Upper lobe of left lung (tissue), 6 donors: ENCODE measurements at regions not wholly inside any gene's neighbourhood (a gene's known extent, or its start where the extent isn't known, plus 50 kb on each side); places are given as distances from the start of the nearest gene placed in this dataset.
A peak's percentile ranks its signal among the peaks of the same experiment; 100 is the strongest.

ENCODE experiments used
- ATAC-seq, 2 donors: fragments of 200-7000 bp; cut with Tn5 transposase; one replicate each; pipeline ENCODE4 v1.9.1; 2022; ENCODE audit warnings: mild to moderate bottlenecking in 2 of 2, moderate library complexity in 2 of 2; ENCODE audit not compliant: low FRiP score in 2 of 2
- DNase-seq, 2 donors: peaks; one replicate each; pipeline ENCODE4 v3.0.0-alpha.2; 2019 to 2020
- H3K27ac ChIP-seq, 4 donors: fragments of 200-600 bp; sonication (generic); one replicate each; pipeline ENCODE4 v1.5.1; 2016 to 2019
- H3K27me3 ChIP-seq, 4 donors: fragments of 200-600 bp; sonication (generic); one replicate each; pipeline ENCODE4 v1.5.1; 2017 to 2019
- H3K36me3 ChIP-seq, 4 donors: fragments of 200-600 bp; sonication (generic); one replicate each; pipeline ENCODE4 v1.5.1; 2016 to 2019
- H3K4me1 ChIP-seq, 4 donors: fragments of 200-600 bp; sonication (generic); one replicate each; pipeline ENCODE4 v1.5.1; 2018 to 2019
- H3K4me3 ChIP-seq, 4 donors: fragments of 200-600 bp; sonication (generic); one replicate each; pipeline ENCODE4 v1.5.1; 2017 to 2019; ENCODE audit warnings: mild to moderate bottlenecking in 2 of 4, moderate library complexity in 1 of 4
- H3K9me3 ChIP-seq, 4 donors: fragments of 200-600 bp; sonication (generic); one replicate each; pipeline ENCODE4 v1.5.1; 2018 to 2019
- EP300 ChIP-seq, 4 donors: sonication (generic); formaldehyde crosslinking; IDR thresholded peaks; one replicate each; pipeline ENCODE4 v1.5.1; 2017; ENCODE audit warnings: antibody characterized with exemption in 4 of 4, control low read depth in 2 of 4
- POLR2A ChIP-seq, 4 donors: fragments of 450-650 bp; IDR thresholded peaks; one replicate each; pipeline ENCODE4 v1.5.1; 2016 to 2017; ENCODE audit warnings: antibody characterized with exemption in 4 of 4, mild to moderate bottlenecking in 2 of 4
- POLR2AphosphoS5 ChIP-seq, 2 donors: sonication (generic); formaldehyde crosslinking; IDR thresholded peaks; one replicate each; pipeline ENCODE4 v1.5.1; 2017; ENCODE audit warnings: antibody characterized with exemption in 2 of 2
- WGBS, 2 donors: methylation state at CpG; one replicate each; pipeline ENCODE4 v1.1.5; 2017 to 2018; 5-methylcytosine and 5-hydroxymethylcytosine counted together
- TF ChIP-seq, protein P1 (sequence below), 6 experiments: fragments of 450-650 bp in 4 of 6; fragments of 200-600 bp in 2 of 6; sonication (generic) in 2 of 6; IDR thresholded peaks; one replicate each; pipeline ENCODE4 v1.5.1; 2016 to 2019; ENCODE audit warnings: antibody characterized with exemption in 6 of 6
- donor health status: DM: no; HTN: no; CAD: no; lungs with moderate emphysema.
- donor health status: DM: no; HTN: yes; CAD: no; lungs with severe emphysema.

DNA sequence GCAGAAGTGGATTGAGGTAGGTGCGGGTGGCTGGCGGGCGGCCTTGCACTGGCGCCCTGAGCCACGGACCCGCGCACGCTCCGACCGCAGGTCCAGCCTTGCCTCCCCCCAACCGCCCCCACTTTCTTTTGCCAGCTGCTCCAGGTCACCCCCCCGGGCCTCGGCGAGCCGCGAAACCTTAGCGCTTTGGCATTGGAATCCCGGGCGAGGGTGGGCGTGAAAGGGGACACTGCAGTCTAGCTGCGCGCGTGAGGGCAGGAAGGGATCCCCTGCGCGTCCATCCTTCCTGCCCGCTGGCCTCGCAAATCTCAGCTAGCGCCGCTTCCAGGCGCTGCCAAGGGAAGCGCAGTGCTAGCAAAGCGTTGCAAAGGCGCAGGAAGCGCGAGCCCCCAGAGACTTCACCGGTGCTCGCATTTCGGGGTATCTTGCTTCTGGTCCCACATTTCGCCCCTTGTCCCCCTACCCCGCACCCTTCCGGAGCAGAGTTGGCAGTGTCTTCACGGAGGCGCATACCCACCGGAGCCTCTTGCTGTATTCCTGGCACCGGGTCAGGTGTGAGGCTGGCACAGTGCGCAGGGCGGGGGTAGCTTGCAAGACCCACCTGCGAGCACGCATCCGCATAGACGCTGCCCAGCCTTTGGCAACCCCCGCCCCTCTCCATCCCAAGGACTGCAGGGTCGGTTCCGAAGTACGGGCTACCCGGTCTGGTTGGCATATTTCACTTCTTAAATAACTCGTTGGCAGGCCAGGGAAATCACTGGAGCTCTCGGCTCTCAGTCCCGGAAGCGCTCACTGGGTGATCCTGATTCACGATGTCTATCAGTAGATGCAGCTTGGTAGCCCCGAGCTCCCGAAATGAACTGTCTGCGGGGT lies 104.4 kb downstream of the UCHL1 start:
- DNase-seq = peak; percentile 50 to 80
- TF ChIP-seq POLR2A (IDR thresholded peaks at IDR 0.05) = no peak
- peak in 1 of 2 donors; percentile 2 for TF ChIP-seq POLR2AphosphoS5 (IDR thresholded peaks at IDR 0.05)
- no peak for TF ChIP-seq EP300 (IDR thresholded peaks at IDR 0.05)
- TF ChIP-seq, protein P1, sequence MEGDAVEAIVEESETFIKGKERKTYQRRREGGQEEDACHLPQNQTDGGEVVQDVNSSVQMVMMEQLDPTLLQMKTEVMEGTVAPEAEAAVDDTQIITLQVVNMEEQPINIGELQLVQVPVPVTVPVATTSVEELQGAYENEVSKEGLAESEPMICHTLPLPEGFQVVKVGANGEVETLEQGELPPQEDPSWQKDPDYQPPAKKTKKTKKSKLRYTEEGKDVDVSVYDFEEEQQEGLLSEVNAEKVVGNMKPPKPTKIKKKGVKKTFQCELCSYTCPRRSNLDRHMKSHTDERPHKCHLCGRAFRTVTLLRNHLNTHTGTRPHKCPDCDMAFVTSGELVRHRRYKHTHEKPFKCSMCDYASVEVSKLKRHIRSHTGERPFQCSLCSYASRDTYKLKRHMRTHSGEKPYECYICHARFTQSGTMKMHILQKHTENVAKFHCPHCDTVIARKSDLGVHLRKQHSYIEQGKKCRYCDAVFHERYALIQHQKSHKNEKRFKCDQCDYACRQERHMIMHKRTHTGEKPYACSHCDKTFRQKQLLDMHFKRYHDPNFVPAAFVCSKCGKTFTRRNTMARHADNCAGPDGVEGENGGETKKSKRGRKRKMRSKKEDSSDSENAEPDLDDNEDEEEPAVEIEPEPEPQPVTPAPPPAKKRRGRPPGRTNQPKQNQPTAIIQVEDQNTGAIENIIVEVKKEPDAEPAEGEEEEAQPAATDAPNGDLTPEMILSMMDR (IDR thresholded peaks at IDR 0.05) = no peak
- 0% methylated on average over 19 to 25 of the region's 64 CpGs for WGBS, 2 donors
- Histone ChIP-seq H3K9me3 (no peaks in the 10 kb centered on the region), H3K27me3 (no peaks in the 10 kb centered on the region), H3K4me3 (peak overlapping the region; percentile 66 to 91 (median 79)), H3K27ac (peak overlapping the region; percentile 80 to 94 (median 84)), H3K4me1 (peaks cover 4 to 26% (median 16%) of the 10 kb centered on the region in 4 donors), H3K36me3 (no peaks in the 10 kb centered on the region)
- peak; percentile 1 to 49 for ATAC-seq

DNA sequence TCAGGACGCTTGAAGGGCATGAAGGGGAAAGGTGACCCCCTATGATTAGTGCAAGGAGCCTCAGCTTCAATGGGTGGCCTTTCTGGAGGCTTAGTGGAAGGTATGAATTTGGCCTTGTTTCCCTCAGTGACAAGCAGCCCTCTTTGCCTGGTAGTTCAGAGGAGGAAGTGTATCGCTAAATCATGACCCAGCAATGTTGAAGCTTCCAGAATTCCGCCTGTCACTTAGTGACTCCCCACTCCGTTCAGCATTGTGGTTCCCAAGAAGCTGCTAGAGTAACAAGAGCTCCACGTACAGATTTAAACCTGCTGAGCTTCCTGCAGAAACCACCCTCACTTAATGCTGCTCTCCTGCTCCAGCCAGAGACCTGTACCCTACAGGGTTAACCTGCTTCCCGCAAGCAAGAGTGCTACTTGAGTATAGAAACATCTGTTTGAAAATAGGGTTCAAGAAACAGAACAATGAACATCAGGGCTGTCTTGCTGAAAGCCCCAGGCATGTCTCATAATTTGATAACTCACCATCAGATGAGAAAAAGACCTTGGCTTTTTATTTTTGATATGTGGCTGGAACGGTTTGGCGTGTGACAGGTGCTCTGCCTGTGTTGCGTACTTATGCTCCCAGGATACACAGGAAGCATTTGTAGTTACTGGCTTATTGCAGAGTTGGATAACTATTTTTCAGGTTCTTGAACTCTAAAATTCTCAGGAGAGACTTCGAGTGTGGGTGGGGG lies 105.2 kb downstream of the UCHL1 start:
- Histone ChIP-seq H3K9me3 (no peaks in the 10 kb centered on the region), H3K4me1 (peaks cover 5 to 26% (median 16%) of the 10 kb centered on the region in 4 donors), H3K27ac (peak overlapping the region; percentile 80 to 94 (median 84)), H3K27me3 (no peaks in the 10 kb centered on the region), H3K4me3 (peak overlapping the region; percentile 66 to 91 (median 79)), H3K36me3 (no peaks in the 10 kb centered on the region)
- TF ChIP-seq, protein P1 (IDR thresholded peaks at IDR 0.05) = no peak
- TF ChIP-seq POLR2A (IDR thresholded peaks at IDR 0.05) (peak in 1 of 4 donors; percentile 25), POLR2AphosphoS5 (IDR thresholded peaks at IDR 0.05) (peak in 1 of 2 donors; percentile 5), EP300 (IDR thresholded peaks at IDR 0.05) (no peak)
- WGBS, 2 donors = 17 to 20% methylated on average over 10 of the region's 10 CpGs
- DNase-seq = no peak
- peak in 1 of 2 donors; percentile 4 for ATAC-seq

DNA sequence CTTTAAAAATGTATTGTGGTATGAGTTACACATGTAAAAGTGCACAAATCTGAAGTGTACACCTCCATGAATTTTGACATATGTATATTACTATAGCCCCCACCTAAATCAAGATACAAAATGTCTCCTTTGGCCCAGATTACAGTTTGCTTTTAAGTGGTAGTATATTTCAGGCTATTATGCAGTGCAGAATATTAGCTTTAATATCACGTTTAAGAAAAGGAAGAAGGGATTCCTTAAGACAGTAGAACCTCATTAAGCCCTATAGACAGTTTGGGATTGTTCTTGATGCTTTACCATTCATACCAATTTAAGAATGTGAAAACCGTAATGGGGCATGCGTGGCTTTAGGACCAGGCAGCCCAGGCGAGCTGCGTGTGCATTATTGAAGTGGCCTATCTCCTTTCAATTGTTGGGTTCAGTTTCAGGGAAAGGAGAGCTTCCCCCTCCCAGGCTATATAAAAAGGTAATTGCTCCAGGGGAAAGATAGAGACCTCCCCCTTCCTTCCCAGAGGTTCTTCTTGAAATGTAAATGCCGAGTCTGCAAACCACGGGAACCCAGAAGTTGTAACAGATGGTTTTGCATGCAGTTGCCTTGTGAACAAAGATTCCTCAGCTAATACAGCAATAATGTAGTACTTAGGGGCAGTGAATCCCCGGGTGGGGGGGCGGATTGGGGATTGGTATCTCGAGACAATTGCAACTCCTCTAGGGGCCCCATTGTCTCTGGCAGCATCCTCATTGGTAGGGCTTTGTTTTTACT lies 106.1 kb downstream of the UCHL1 start:
- peaks cover 8 to 26% (median 17%) of the 10 kb centered on the region in 4 donors for H3K4me1 ChIP-seq
- WGBS, 2 donors = 38% methylated on average over 10 of the region's 10 CpGs
- no peak for ATAC-seq

DNA sequence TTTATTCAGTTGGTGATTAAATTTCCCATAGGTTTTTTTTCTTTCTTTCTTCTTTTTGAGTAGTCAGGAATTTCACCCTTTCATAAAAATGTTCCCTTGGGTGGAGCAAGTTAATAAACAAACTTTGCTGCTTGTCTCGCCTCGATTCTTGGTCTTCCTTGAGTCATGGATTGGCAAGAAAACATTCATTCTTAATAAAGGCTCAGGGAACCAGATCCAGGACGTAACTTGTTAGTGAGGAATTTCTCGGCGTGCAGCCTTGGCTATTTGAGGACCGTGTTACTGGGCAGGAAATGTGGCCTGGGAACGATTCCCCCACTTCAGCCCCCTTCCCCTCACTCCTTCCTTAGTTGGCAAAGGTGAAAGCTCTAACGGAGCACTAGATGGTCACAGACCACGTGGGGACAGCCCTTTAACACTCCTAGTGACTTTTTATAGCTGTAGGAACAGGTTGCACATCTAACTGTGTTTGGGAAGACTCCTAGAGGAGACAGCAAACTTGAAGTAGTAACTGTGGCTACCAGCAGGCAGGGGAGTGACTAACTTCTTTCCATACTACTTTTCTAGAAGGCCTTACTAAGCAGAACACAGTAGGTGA lies 106.8 kb downstream of the UCHL1 start:
- TF ChIP-seq, protein P1 (IDR thresholded peaks at IDR 0.05) = no peak
- no peak for TF ChIP-seq EP300 (IDR thresholded peaks at IDR 0.05)
- no peak for TF ChIP-seq POLR2A (IDR thresholded peaks at IDR 0.05)
- no peak for TF ChIP-seq POLR2AphosphoS5 (IDR thresholded peaks at IDR 0.05)
- ATAC-seq (peak in 1 of 2 donors; percentile 33), DNase-seq (peak in 1 of 2 donors; percentile 39)
- Histone ChIP-seq H3K27ac (peak overlapping the region; percentile 74 to 86 (median 82)), H3K9me3 (no peaks in the 10 kb centered on the region), H3K36me3 (no peaks in the 10 kb centered on the region), H3K4me3 (peak overlapping the region in 3 of 4 donors; percentile 69 to 91 (median 89)), H3K27me3 (no peaks in the 10 kb centered on the region), H3K4me1 (peaks cover 8 to 26% (median 17%) of the 10 kb centered on the region in 4 donors)
- WGBS, 2 donors = 29 to 38% methylated on average over 9 of the region's 9 CpGs

More for the DNA sequence above, 106.1 kb downstream of the UCHL1 start:
- Histone ChIP-seq H3K9me3 (no peaks in the 10 kb centered on the region), H3K27me3 (no peaks in the 10 kb centered on the region), H3K27ac (peak overlapping the region; percentile 80 to 94 (median 84)), H3K36me3 (no peaks in the 10 kb centered on the region), H3K4me3 (peak overlapping the region in 3 of 4 donors; percentile 69 to 91 (median 89))
- DNase-seq = no peak
- no peak for TF ChIP-seq POLR2A (IDR thresholded peaks at IDR 0.05)
